ENCODE measurements at regions not wholly inside any gene's neighbourhood (a gene's known extent, or its start where the extent isn't known, plus 50 kb on each side); places are given as distances from the start of the nearest gene placed in this dataset.

DNA sequence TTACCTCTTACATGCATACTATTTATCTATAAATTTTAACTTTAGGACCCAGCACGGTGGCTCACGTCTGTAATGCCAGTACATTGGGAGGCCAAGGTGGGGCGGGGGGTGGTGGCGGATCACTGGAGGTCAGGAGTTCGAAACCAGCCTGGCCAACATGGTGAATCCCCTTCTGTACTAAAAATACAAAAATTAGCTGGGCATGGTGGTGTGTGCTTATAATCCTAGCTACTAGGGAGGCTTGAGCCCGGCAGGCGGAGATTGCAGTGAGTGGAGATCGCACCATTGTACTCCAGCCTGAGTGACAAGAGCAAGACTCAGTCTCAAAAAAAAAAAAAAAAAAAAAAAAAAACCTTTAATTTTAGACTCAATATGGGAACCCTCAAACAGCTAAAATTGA lies 1582.6 kb upstream of the NUDT12 start:
- H3K4me3 ChIP-seq (ENCODE audit: low read length): no peak overlapping the region
- no peak overlapping the region for H3K27ac Mint-ChIP-seq
- TF ChIP-seq, protein P1, sequence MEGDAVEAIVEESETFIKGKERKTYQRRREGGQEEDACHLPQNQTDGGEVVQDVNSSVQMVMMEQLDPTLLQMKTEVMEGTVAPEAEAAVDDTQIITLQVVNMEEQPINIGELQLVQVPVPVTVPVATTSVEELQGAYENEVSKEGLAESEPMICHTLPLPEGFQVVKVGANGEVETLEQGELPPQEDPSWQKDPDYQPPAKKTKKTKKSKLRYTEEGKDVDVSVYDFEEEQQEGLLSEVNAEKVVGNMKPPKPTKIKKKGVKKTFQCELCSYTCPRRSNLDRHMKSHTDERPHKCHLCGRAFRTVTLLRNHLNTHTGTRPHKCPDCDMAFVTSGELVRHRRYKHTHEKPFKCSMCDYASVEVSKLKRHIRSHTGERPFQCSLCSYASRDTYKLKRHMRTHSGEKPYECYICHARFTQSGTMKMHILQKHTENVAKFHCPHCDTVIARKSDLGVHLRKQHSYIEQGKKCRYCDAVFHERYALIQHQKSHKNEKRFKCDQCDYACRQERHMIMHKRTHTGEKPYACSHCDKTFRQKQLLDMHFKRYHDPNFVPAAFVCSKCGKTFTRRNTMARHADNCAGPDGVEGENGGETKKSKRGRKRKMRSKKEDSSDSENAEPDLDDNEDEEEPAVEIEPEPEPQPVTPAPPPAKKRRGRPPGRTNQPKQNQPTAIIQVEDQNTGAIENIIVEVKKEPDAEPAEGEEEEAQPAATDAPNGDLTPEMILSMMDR (conservative IDR thresholded peaks at IDR 0.05): no peak
- no peaks in the 10 kb centered on the region for H3K9me3 Mint-ChIP-seq
- H3K27ac ChIP-seq (ENCODE audit: low read depth, low read length): no peak overlapping the region
- H3K36me3 ChIP-seq (ENCODE audit: control insufficient read depth, insufficient read depth, low read length): no peaks in the 10 kb centered on the region
- H3K9ac ChIP-seq (ENCODE audit: extremely low read depth, low read length, poor library complexity, severe bottlenecking): no peak overlapping the region
- H3K27me3 Mint-ChIP-seq (ENCODE audit: insufficient read depth): no peaks in the 10 kb centered on the region
- no peak for DNase-seq
- no peaks in the 10 kb centered on the region for H3K4me1 ChIP-seq (ENCODE audit: control insufficient read depth, insufficient read depth, low read length)
- H3K36me3 Mint-ChIP-seq (ENCODE audit: low read depth): no peaks in the 10 kb centered on the region
- 71 to 99% methylated on average over 1 to 8 of the region's 8 CpGs for WGBS, 2 experiments (ENCODE audit: insufficient coverage in 1 of 2, insufficient read length in 1 of 2)
- no peaks in the 10 kb centered on the region for H3K4me1 Mint-ChIP-seq
- no peaks in the 10 kb centered on the region for H3K9me3 ChIP-seq (ENCODE audit: control insufficient read depth, low read length)
- no peaks in the 10 kb centered on the region for H3K27me3 ChIP-seq (ENCODE audit: control insufficient read depth, insufficient read depth, low read length, poor library complexity, severe bottlenecking)
- H3K4me3 Mint-ChIP-seq: no peak overlapping the region

DNA sequence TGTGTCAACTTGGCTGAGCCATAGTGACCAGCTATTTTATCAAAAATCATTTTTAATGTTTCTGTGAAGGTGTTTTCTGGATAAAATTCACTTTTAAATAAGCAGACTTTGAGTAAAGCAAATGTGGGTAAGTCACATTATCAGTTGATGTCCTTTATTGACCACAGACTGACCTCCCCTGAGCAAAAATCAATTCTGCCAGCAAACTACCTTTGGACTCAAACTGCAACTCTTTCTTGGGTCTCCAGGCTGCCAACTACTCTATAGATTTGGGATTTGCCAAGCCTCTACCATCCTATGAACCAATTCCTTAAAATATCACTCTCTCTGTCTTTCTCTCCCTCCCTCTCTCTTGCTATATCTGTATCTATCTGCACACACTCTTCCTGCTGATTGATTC lies 1571.7 kb upstream of the NUDT12 start:
- no peak overlapping the region for H3K9ac ChIP-seq (ENCODE audit: extremely low read depth, low read length, poor library complexity, severe bottlenecking)
- TF ChIP-seq, protein P1 (conservative IDR thresholded peaks at IDR 0.05): no peak
- H3K27ac ChIP-seq (ENCODE audit: low read depth, low read length): no peak overlapping the region
- no peaks in the 10 kb centered on the region for H3K9me3 Mint-ChIP-seq
- no peaks in the 10 kb centered on the region for H3K27me3 ChIP-seq (ENCODE audit: control insufficient read depth, insufficient read depth, low read length, poor library complexity, severe bottlenecking)
- no peaks in the 10 kb centered on the region for H3K27me3 Mint-ChIP-seq (ENCODE audit: insufficient read depth)
- no peak for DNase-seq
- H3K4me3 ChIP-seq (ENCODE audit: low read length): no peak overlapping the region
- no peaks in the 10 kb centered on the region for H3K4me1 ChIP-seq (ENCODE audit: control insufficient read depth, insufficient read depth, low read length)
- no peak overlapping the region for H3K4me3 Mint-ChIP-seq
- H3K36me3 ChIP-seq (ENCODE audit: control insufficient read depth, insufficient read depth, low read length): no peaks in the 10 kb centered on the region
- no peak overlapping the region for H3K27ac Mint-ChIP-seq
- H3K4me1 Mint-ChIP-seq: no peaks in the 10 kb centered on the region
- no peaks in the 10 kb centered on the region for H3K9me3 ChIP-seq (ENCODE audit: control insufficient read depth, low read length)
- no peaks in the 10 kb centered on the region for H3K36me3 Mint-ChIP-seq (ENCODE audit: low read depth)

DNA sequence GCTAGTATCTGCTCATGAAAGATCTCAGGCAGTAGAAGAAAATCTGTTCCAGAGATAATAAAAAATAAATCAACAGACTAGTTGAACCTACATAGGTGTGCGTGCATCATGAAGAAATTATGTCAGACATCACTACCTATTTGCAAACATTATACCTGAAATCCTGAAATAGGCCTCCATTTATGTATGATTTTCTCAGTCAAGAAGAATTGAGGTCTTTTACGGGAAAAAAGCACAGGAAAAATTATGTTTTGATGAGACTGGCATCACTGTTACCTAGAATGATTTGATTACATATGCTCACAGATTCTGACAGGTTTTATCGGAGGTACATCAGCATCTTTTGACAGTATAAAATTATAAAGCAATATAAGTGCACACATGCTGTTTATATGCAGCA lies 1570.5 kb upstream of the NUDT12 start:
- H3K27ac Mint-ChIP-seq: no peak overlapping the region
- Histone ChIP-seq H3K4me3 (ENCODE audit: low read length) (no peak overlapping the region), H3K9me3 (ENCODE audit: control insufficient read depth, low read length) (no peaks in the 10 kb centered on the region), H3K9ac (ENCODE audit: extremely low read depth, low read length, poor library complexity, severe bottlenecking) (no peak overlapping the region), H3K4me1 (ENCODE audit: control insufficient read depth, insufficient read depth, low read length) (no peaks in the 10 kb centered on the region), H3K27me3 (ENCODE audit: control insufficient read depth, insufficient read depth, low read length, poor library complexity, severe bottlenecking) (no peaks in the 10 kb centered on the region), H3K27ac (ENCODE audit: low read depth, low read length) (no peak overlapping the region), H3K36me3 (ENCODE audit: control insufficient read depth, insufficient read depth, low read length) (no peaks in the 10 kb centered on the region)
- no peak for DNase-seq
- H3K36me3 Mint-ChIP-seq (ENCODE audit: low read depth): no peaks in the 10 kb centered on the region
- WGBS, 2 experiments (ENCODE audit: insufficient coverage in 1 of 2, insufficient read length in 1 of 2): 95% methylated on average over 3 of the region's 3 CpGs; no CpG with 5 or more reads in 1 of the 2 experiments
- TF ChIP-seq, protein P1 (conservative IDR thresholded peaks at IDR 0.05): no peak
- H3K4me1 Mint-ChIP-seq: no peaks in the 10 kb centered on the region
- no peak overlapping the region for H3K4me3 Mint-ChIP-seq
- no peaks in the 10 kb centered on the region for H3K27me3 Mint-ChIP-seq (ENCODE audit: insufficient read depth)
- H3K9me3 Mint-ChIP-seq: no peaks in the 10 kb centered on the region

Measured in endodermal cell (in vitro differentiated cells).